OCI-LY7 (cell line): ENCODE measurements at regions not wholly inside any gene's neighbourhood (a gene's known extent, or its start where the extent isn't known, plus 50 kb on each side); places are given as distances from the start of the nearest gene placed in this dataset.

Source experiments
- BruUV-seq: library from RNA; stranded (reverse); fragments of 400-500 nt; replicated peaks from 2 replicates; lab custom pipeline; 2021; lab: Mats Ljungman, UMichigan
- CTCF ChIA-PET: fragments of 300-600 bp; sonication (Branson Sonifier 250); formaldehyde crosslinking; loops from one replicate; lab custom pipeline; 2022; ENCODE audit warnings: antibody characterized with exemption; ENCODE audit not compliant: unreplicated experiment; lab: Charles Lee
- POLR2A ChIA-PET: fragments of 300-600 bp; sonication (Branson Sonifier 250); formaldehyde crosslinking; loops from one replicate; lab custom pipeline; 2022; ENCODE audit warnings: antibody characterized with exemption; lab: Charles Lee
- DNase-seq: peaks from one replicate; pipeline ENCODE4 v3.0.0-alpha.2; 2015; ENCODE audit warnings: low spot score
- H2AFZ ChIP-seq: fragments of 200-600 bp; sonication (generic), shearing (Covaris generic); 2 replicates; pipeline ENCODE4 v1.6.1; 2014; ENCODE audit warnings: mild to moderate bottlenecking, antibody characterized with exemption, low read length, moderate library complexity
- H3K27ac ChIP-seq: fragments of 200-600 bp; sonication (generic); 2 replicates; pipeline ENCODE4 v1.5.1; 2014; ENCODE audit warnings: mixed run types, low read depth, mild to moderate bottlenecking, moderate library complexity, low read length, inconsistent platforms; ENCODE audit not compliant: poor library complexity, severe bottlenecking
- H3K36me3 ChIP-seq: fragments of 200-600 bp; sonication (generic); 2 replicates; pipeline ENCODE4 v1.6.1; 2014; ENCODE audit warnings: mild to moderate bottlenecking, antibody characterized with exemption, low read length, moderate library complexity, mixed read lengths; ENCODE audit not compliant: insufficient read depth
- H3K4me1 ChIP-seq: fragments of 200-600 bp; sonication (generic); 2 replicates; pipeline ENCODE4 v1.5.1; 2014; ENCODE audit warnings: mild to moderate bottlenecking, low read length; ENCODE audit not compliant: insufficient read depth, poor library complexity, severe bottlenecking
- H3K4me2 ChIP-seq: fragments of 200-600 bp; sonication (generic); 2 replicates; pipeline ENCODE4 v1.6.1; 2014; ENCODE audit warnings: mild to moderate bottlenecking, low read length
- H3K4me3 ChIP-seq: fragments of 200-600 bp; sonication (generic); 2 replicates; pipeline ENCODE4 v1.5.1; 2014; ENCODE audit warnings: mild to moderate bottlenecking, low read depth, low read length; ENCODE audit not compliant: poor library complexity, severe bottlenecking
- H3K79me2 ChIP-seq: fragments of 200-600 bp; sonication (generic); 2 replicates; pipeline ENCODE4 v1.6.1; 2016; ENCODE audit warnings: low read depth, mild to moderate bottlenecking, low read length, moderate library complexity, mixed read lengths; ENCODE audit not compliant: insufficient read depth
- H3K9me2 ChIP-seq: fragments of 200-600 bp; sonication (generic); 2 replicates; pipeline ENCODE4 v1.6.1; 2016; ENCODE audit warnings: mild to moderate bottlenecking, low read length, mixed read lengths; ENCODE audit not compliant: insufficient read depth
- H3K9me3 ChIP-seq: fragments of 200-600 bp; sonication (generic); 2 replicates; pipeline ENCODE4 v1.6.1; 2014; ENCODE audit warnings: mild to moderate bottlenecking, mixed run types, low read length, mixed read lengths
- H4K20me1 ChIP-seq: fragments of 200-600 bp; sonication (generic); 2 replicates; pipeline ENCODE4 v1.6.1; 2014; ENCODE audit warnings: mild to moderate bottlenecking, antibody characterized with exemption, low read length, moderate library complexity, mixed read lengths; ENCODE audit not compliant: insufficient read depth
- EZH2phosphoT487 ChIP-seq: fragments of 200-600 bp; sonication (generic); IDR thresholded peaks from 2 replicates; pipeline ENCODE4 v1.6.1; 2018; ENCODE audit warnings: low read depth, borderline replicate concordance, mild to moderate bottlenecking, mixed run types, antibody characterized with exemption, low read length, moderate library complexity, mixed read lengths
- intact Hi-C: fragments of 100-400 bp; cut with micrococcal nuclease; formaldehyde crosslinking; loops from one replicate; pipeline ENCODE4 v1.10.0; 2022; ENCODE audit not compliant: unreplicated experiment
- TF ChIP-seq, protein P1 (sequence below): fragments of 200-600 bp; sonication (generic); conservative IDR thresholded peaks from 2 replicates; pipeline ENCODE4 v1.5.1; 2014; ENCODE audit warnings: mild to moderate bottlenecking, antibody characterized with exemption, low read length, moderate library complexity, mixed read lengths

DNA sequence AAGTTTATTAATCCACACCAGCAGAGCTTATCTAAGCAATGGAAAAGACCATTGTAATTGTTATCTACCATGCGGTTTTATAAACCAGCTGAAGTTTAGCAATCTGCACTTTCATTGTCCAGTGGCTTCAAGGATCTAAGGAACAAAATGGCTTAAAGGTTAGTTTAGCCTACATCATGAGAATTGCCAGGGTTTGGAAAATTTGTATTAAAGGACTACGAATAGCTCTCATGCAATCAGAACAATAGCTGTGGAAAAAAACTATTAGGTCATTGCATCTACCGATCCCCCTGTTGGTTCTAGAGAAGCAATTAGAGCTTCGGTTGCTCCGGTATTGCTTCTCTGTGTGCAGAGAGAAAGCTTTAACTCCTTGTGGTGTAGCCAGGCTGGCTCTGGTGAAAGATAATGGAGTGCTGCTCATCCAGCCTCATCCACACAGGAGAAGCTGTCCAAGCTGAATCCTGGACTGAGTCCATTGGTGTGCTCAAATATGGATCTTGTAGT is 86.3 kb upstream of the SLC12A2 start:
- CTCF ChIA-PET: no interaction called here
- intact Hi-C loops: no loop called here

DNA sequence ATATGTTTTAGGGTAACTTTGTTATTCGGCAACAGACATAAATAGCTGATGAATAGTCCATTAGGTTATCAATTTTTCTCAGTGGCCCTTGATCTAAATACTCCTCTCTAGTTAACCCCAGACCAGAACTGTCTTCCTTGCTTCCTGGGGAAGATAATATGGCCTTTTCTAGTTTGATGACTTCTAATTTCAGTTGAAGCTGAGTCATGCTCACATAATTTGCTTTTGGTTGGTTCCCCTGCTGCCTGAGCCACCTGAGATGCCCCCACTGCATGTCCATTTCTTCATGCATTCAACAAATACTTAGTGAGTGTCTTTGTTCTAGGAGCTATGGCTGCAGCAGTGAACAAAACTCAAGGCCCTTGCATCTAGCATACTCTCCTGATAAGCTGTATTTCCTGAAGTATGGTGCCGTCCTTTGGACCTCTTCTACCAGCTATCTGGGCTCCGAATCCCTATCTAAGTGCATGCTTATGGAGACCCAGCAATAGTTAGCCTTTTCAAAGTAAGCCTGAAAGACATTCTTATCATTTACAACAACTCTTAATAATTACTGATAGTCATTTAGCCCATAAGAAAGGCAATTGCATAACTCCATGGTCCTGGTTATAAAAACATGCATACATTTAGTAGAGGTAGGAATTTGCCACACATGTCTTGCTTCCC is 84.5 kb upstream of the SLC12A2 start:
- no peak overlapping the region for H2AFZ ChIP-seq
- TF ChIP-seq, protein P1, sequence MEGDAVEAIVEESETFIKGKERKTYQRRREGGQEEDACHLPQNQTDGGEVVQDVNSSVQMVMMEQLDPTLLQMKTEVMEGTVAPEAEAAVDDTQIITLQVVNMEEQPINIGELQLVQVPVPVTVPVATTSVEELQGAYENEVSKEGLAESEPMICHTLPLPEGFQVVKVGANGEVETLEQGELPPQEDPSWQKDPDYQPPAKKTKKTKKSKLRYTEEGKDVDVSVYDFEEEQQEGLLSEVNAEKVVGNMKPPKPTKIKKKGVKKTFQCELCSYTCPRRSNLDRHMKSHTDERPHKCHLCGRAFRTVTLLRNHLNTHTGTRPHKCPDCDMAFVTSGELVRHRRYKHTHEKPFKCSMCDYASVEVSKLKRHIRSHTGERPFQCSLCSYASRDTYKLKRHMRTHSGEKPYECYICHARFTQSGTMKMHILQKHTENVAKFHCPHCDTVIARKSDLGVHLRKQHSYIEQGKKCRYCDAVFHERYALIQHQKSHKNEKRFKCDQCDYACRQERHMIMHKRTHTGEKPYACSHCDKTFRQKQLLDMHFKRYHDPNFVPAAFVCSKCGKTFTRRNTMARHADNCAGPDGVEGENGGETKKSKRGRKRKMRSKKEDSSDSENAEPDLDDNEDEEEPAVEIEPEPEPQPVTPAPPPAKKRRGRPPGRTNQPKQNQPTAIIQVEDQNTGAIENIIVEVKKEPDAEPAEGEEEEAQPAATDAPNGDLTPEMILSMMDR: no peak
- no peak for TF ChIP-seq EZH2phosphoT487
- H3K79me2 ChIP-seq: no peaks in the 10 kb centered on the region
- H3K36me3 ChIP-seq: peaks cover 27% of the 10 kb centered on the region
- H3K4me2 ChIP-seq: no peak overlapping the region
- BruUV-seq: no TSS peak
- DNase-seq: no peak
- H3K9me2 ChIP-seq: no peaks in the 10 kb centered on the region
- intact Hi-C loops: no loop called here
- H4K20me1 ChIP-seq: no peaks in the 10 kb centered on the region
- H3K9me3 ChIP-seq: no peaks in the 10 kb centered on the region
- no peak overlapping the region for H3K4me3 ChIP-seq
- no peak overlapping the region for H3K27ac ChIP-seq
- ChIA-PET POLR2A (interaction anchor here (0.6 to 2.1 kb wide), 2 partner anchors 9 to 1372 kb away, joined by 3 to 10 read pairs; no protein-coding TSS in a partner anchor), CTCF (no interaction called here)
- H3K4me1 ChIP-seq: no peaks in the 10 kb centered on the region

More for the DNA sequence above, 86.3 kb upstream of the SLC12A2 start:
- H3K4me1 ChIP-seq: no peaks in the 10 kb centered on the region
- H3K27ac ChIP-seq: no peak overlapping the region
- H3K9me3 ChIP-seq: no peaks in the 10 kb centered on the region
- no peak overlapping the region for H2AFZ ChIP-seq
- H3K4me3 ChIP-seq: no peak overlapping the region
- no peak for TF ChIP-seq EZH2phosphoT487
- TF ChIP-seq, protein P1: no peak
- no peaks in the 10 kb centered on the region for H3K9me2 ChIP-seq
- H3K36me3 ChIP-seq: peaks cover 16% of the 10 kb centered on the region
- BruUV-seq: no TSS peak
- H3K4me2 ChIP-seq: no peak overlapping the region
- POLR2A ChIA-PET: interaction anchor here (1.0 to 2.1 kb wide), 6 partner anchors 10 to 1097 kb away, joined by 3 to 10 read pairs (median 4); partner anchors contain the start of gene ISOC1
- no peaks in the 10 kb centered on the region for H4K20me1 ChIP-seq
- DNase-seq: no peak
- H3K79me2 ChIP-seq: no peaks in the 10 kb centered on the region

DNA sequence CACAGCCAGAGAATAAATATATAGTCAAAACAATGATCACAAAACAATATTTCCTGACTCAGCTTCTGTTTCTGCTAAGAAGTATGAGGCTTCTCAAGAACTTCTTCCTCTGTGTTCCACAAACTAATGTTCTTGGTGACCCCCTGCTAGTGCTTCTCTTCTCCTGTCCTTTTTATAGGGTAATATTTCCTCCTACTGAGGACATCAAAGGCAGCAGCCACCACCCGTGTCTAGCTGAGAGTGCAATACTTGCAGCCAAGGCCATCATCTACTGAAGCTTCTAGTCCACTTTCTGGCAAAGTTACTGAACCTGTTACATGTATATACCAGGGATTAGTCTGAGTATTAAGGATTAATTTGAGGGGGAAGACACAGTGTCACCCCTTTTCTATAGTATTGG is 83.7 kb upstream of the SLC12A2 start:
- TF ChIP-seq EZH2phosphoT487: no peak
- TF ChIP-seq, protein P1: no peak
- ChIA-PET POLR2A (interaction anchor here (0.6 kb wide), 3 partner anchors 22 to 604 kb away, joined by 3 read pairs; no protein-coding TSS in a partner anchor), CTCF (no interaction called here)
- H3K36me3 ChIP-seq: peaks cover 27% of the 10 kb centered on the region
- no peak overlapping the region for H3K27ac ChIP-seq
- H3K9me2 ChIP-seq: no peaks in the 10 kb centered on the region
- no peak overlapping the region for H3K4me3 ChIP-seq
- H3K9me3 ChIP-seq: no peaks in the 10 kb centered on the region
- no TSS peak for BruUV-seq
- no peak for DNase-seq
- no peak overlapping the region for H2AFZ ChIP-seq
- no peaks in the 10 kb centered on the region for H4K20me1 ChIP-seq
- H3K4me2 ChIP-seq: no peak overlapping the region
- H3K4me1 ChIP-seq: no peaks in the 10 kb centered on the region
- intact Hi-C loops: no loop called here
- H3K79me2 ChIP-seq: no peaks in the 10 kb centered on the region
